Muscle of arm (tissue), 1 donor: ENCODE measurements at regions not wholly inside any gene's neighbourhood (a gene's known extent, or its start where the extent isn't known, plus 50 kb on each side); places are given as distances from the start of the nearest gene placed in this dataset.

Experiments used
- DNase-seq: peaks from one replicate; pipeline ENCODE4 v3.0.0-alpha.2; 2013

- no peak for DNase-seq
These were observed 201.1 kb upstream of the ADAMTS9 start for GRCh38 chr3:64888840-64889392.

DNA sequence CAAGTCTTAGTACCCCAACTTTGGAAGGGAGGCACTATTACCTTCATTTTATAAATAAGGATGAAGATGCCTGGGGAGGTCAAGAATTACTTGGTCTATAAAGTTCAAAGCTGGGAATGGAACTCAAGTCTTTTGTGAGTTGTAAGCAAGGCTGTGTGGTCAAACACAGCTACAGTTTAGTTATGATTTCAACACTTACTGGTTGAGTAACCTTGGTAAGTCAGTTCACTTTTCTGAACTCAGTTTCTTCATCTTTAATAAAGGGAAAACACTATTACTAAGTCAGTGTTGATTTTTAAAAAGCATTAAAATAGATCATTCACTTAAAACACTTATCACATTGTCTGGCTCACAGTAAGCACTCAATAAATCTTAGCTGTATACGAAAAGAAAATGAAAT lies 200.4 kb upstream of the ADAMTS9 start:
- DNase-seq, result no peak

- no peak for DNase-seq
These were observed 197.3 kb upstream of the ADAMTS9 start for GRCh38 chr3:64885055-64885454.

- peak; percentile 64 for DNase-seq
These were observed 196.7 kb upstream of the ADAMTS9 start for GRCh38 chr3:64884536-64884935.

- DNase-seq, result no peak
These were observed 193.1 kb upstream of the ADAMTS9 start for GRCh38 chr3:64880916-64881315.

DNA sequence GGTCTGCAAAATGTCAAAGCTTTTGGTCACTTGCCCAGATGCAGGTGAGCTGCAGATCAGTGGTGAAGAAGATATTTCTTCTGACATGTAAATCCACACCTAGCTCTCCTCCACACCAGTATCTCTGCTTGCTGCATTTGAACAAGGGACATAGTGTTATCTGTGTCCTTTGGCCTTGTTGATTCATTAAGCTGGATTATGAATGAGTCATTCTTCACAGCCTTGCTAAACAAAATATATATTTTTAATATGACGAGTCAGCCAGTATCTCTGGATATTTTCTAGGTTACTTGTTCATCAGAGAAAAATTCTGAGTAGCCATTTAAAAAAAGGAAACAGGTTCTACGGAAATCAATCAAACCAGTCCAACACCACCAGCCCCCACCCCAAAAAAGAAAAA lies 190.6 kb upstream of the ADAMTS9 start:
- DNase-seq, result no peak

DNA sequence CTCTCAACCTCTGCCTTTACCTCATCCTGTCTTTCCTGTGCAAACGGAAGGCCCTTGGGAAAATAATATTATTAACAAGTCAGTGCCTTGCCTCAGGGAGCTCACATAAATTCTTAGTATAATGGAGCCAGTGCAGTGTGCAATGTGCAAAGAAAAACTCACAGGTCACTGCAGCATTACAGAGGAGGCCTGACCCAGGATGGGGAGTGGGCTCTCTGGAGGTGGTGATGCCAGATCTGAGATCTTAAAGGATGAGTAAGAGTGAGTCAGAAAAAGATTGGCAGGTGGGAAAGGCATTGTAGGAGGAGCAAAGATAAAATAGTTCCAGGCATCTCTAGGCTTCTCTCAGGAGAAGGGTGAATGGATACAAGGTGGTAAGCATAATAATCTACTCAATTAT lies 185.6 kb upstream of the ADAMTS9 start:
- no peak for DNase-seq

DNA sequence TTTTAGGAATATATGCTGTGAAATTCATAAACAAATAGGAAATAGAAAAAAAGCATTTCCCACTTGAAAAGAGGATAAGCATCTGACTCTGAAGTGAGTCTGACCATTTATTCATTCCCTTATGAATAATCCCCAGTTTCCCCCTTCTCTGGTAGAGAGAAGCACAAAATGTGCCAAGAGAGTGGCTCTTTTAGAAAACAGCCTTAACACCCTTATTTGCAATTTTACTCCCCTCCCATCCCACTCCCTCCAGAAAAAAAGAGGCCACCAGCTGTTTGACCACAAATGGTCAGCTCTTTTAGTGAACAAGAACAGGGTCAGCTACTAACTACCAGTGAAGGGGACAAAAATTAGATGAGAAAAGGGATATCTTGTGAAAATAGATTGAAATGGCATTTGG lies 184.5 kb upstream of the ADAMTS9 start:
- no peak for DNase-seq

- no peak for DNase-seq
These were observed 184.0 kb upstream of the ADAMTS9 start for GRCh38 chr3:64871834-64872249.

- DNase-seq, result no peak
These were observed 183.3 kb upstream of the ADAMTS9 start for GRCh38 chr3:64870876-64871646.

DNA sequence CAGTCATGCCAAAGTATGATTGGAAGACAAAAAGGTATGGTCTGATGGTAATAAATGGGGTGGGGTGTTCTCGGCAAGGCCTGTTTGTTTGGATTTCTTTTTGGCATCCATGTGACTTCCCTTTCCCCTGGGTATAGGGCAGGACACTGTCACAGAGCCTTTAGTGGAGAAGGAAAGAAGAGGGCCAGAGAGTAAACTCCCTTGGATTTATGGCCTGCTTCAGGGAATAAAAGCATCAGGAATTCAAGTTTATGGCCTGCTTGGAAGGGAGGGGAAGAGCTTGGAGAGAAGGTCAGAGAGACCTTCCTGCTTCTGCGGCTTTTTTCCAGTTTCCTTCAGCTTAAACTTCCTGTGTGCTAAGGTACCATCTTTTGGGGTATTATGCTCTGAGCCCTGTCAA lies 179.4 kb upstream of the ADAMTS9 start:
- DNase-seq, result no peak

DNA sequence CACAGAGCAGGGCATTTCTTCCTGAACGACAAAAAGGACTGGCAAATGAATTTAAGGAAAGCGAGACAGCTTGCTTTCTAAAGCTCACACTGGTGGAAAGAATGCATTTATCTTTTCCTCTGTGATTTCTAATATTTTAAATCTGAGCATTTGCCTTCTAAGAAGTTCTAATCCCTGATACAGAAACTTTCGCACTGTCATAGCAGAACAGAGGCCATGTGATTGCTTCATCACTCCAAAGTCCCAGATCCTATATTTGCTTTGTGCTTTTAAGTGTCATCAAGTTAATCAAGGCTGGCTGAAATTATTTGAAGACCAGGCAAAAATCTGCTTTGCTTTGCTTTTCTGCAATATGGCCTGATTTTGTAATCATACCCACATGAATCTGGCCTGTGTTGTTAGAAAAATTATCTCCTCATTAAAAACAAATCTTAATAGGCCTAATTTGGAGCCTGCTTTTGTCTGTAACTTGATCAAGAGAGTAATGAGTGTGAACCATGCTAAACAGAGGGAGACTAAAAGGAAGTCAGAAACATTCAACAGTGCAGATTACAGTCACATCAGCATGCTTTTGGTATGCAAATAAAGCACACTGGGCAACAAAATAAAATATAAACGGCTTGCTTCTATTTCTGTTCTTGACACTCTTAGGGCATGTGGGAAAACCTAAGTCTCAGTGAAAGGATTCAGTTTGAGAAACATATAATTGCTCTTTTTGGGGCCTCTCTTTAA lies 178.2 kb upstream of the ADAMTS9 start:
- no peak for DNase-seq

DNA sequence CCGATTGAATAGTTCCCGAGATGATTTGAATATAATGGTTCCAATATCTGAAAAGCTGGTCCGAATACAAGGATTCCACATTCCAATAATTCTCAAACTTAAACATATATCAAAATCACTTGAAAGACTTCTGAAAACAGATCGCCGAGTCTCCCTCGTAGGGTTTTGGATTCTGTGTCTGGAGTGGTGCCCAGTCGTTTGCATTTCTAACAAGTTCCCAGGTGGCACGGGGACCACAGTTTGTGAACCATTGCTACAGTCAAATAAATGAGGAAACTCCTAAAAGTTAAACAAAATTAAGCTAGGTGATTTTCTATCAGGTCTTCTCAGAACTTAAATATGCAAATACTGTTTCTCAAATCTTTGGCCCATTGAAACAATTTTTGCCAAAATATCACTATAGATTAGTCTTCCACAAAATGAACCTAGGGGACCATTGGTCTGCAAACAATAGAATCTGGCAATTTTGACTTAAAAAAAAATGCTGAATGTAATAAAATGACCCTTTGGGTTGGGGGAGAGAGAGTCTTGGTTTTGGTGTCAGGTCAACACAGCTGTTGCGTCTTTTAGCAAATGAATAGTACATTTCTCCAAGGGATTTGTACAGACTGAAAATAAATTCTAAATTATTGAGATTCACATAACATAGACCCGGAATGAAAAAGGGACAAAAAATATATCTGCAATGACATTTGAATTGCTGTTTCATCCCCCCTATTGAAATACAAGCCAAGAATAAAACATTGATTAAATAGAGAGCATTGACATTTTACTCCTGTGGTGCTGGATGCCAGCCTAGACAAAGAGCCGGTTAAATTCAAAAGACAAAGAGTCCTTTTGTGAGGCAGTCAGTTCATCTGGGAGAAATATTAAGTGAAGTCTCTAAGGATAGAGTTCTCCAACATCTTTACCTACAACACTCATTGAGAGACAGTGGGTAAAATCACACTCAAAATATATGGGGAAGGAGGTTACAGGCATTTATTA lies 175.7 kb upstream of the ADAMTS9 start:
- no peak for DNase-seq

DNA sequence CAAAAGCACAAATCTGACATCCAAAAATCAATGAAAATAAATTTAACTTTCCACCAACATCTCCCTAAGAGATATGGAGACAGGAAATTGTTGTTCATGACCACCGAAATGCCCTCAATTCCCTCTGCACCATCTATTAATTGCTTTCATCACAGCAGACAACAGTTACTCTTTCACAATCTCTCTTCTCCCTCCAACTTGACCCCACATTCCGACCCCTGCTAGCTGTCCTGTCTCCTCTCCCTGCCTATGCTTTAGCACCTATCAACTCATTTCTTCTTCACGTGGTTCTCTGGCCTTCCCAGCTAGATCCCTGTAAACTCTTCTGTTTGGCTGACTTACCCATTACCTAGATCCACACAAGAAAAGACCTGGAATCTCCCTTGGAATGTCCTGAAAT lies 173.9 kb upstream of the ADAMTS9 start:
- no peak for DNase-seq

GRCh38 chr3:64860536-64860870 lies 172.7 kb upstream of the ADAMTS9 start:
- DNase-seq, result no peak

DNA sequence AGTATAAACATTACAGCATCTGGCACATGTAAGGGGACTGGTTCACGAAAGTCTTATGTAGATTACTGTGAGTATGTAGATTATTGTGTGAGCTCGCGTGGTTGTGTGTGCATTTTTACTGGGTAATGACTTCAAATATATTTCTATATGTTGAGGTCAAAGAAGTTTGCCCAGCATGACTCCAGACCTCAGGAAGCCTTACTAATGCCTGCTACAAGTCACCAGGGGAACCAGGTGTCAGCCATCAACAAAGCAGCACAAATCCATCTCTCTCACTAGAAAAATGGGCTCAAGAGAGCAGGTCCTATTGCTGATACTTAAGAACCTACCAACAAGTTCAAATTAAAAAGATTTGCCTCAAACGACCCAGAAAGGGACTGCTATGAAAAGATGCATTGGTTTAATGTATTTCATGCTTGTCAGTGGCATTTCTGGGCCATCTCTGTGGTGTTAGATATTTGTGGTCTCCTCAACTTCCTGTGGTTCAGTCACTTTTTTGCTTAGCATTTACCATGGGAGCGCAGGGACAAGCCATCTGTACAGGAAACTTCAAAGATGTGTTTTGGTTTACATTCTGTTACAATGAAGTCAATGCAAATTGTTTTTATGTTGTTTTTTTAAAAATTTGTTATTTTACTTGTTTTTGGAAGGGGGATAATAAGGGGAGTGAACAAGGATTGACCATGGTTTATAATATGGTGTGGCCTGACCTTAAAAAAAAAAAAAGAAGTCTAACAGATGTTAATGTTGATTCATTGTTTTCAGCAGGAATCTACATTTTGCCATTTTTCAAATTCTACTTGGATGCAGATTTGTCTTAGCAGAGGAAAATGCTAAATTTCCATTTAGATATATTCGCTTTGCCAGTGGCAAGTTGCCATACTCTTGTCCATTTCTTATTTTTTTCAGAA lies 172.1 kb upstream of the ADAMTS9 start:
- peak; percentile 45 for DNase-seq

DNA sequence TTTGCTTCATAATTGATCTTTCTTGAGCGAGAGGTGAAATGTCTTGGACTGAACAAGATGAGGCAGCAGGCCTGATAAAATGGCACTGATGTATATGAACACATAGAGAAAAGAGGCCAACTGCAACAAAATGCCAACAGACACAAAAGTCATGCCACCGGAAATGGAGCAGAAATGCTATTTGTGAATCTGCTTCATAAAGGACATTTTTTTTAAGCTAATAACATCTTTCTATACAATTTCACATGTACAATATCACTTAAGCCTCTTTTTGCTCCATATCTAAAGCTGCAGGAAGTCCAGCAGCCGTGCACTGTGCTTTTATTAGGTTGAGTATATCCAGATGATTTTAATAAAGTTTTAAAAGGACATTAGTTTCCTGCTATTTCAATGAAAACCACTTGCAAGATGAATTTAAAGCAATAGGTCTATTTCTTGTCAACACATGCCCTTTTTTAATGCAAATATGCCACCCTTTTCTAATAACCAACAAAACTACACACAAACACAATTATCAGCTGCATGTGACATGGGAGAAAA lies 169.2 kb upstream of the ADAMTS9 start:
- DNase-seq, result no peak

DNA sequence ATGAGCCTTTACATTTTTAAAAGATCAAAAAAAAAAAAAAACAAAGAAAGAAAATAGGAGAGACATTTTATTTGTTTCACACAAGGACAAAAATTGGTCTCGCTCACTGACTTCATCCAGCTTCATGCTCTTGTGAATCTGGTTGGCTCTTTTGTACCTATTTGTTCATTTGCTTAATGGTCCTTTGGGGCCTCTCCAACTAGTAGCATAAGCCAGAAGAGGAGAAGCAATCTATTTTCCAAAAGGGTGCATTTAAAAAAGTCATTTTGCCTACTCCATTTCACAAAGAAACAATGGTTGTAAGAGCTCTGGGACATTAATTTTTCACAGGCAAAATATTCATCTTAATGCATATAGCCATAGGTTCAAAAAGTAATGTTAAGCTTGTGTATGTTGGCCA lies 168.3 kb upstream of the ADAMTS9 start:
- no peak for DNase-seq

DNA sequence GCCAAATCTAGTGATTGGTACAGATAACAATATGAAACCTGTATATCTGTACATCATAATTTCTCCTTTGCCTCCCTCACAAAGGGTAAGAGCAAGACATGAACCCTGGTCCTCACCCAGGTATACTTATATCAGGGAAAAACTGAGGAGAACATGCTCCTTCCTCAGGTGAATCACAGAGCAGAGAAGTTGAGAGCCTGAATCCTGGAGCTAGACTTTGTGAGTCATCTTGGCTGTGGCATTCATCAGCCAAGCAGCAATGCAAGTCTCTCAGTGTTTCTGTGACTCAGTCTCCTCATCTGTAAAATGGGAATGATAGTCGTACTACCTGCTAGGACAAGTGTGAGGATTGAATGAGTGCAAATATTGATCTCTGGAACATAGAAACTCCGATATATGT lies 165.7 kb upstream of the ADAMTS9 start:
- no peak for DNase-seq

DNA sequence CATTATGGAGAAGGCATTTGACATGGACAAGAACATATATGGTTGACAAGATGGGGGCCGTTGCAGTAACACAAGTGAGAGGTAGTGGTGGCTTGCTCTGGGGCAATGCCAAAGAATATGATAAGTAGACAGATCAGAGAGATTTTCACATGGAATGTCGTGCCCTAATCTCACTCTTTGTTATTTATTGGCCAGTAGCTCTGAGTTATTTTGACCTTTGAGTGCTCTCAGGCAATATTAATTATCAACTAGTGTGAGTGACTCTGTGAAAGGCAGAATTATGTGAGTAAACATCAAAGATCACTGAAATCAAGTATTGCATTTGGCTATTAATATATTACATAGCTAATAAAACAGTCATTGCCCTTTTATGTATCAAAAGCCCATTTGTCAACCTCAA lies 164.9 kb upstream of the ADAMTS9 start:
- DNase-seq, result no peak

DNA sequence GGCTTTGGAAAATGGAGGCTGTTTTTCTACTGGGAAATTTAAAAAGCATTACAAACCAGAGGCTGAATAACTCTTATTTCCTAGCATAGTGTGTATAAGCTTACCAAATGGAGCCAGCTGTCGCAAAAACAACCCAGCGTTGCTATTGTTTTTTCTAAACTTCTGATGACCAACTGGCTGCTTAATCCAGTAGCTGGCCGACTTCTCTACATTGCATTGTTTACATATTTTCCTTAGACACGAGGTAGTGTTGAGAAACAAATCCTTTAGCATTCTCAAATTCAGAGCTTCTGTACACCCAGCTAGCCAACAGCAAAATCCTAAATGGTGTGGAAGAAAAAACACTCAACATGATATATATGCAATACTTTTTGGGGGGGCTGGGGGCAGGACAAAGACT lies 161.0 kb upstream of the ADAMTS9 start:
- DNase-seq, result peak; percentile 62
